Right ventricle myocardium superior (tissue), 1 donor: ENCODE measurements at regions not wholly inside any gene's neighbourhood (a gene's known extent, or its start where the extent isn't known, plus 50 kb on each side); places are given as distances from the start of the nearest gene placed in this dataset.
A peak's percentile ranks its signal among the peaks of the same experiment; 100 is the strongest.
"Not testable (repeated sequence)": the region's sequence is repeated elsewhere in the genome, so short reads cannot be mapped to it uniquely, and the experiment has no call there.

Experiments used
- ATAC-seq: fragments of 200-7000 bp; cut with Tn5 transposase; one replicate; pipeline ENCODE4 v1.9.1; 2020; ENCODE audit warnings: mild to moderate bottlenecking; ENCODE audit not compliant: poor library complexity
- DNase-seq: peaks from one replicate; pipeline ENCODE4 v3.0.0-alpha.2; 2020
- intact Hi-C: fragments of 100-400 bp; cut with DNase I; formaldehyde crosslinking; loops from one replicate; pipeline ENCODE4 v1.11.2; 2022
- donor health status: DM: no; HTN: yes; CAD: no; lungs with severe emphysema.

GRCh38 chr5:62780230-62780629 lies 201.6 kb downstream of the LRRC70 start:
- no peak for ATAC-seq
- no peak for DNase-seq
- intact Hi-C loops = loop anchor here (5.0 kb wide), 1 partner anchor 333 kb away; no protein-coding TSS in a partner anchor

DNA sequence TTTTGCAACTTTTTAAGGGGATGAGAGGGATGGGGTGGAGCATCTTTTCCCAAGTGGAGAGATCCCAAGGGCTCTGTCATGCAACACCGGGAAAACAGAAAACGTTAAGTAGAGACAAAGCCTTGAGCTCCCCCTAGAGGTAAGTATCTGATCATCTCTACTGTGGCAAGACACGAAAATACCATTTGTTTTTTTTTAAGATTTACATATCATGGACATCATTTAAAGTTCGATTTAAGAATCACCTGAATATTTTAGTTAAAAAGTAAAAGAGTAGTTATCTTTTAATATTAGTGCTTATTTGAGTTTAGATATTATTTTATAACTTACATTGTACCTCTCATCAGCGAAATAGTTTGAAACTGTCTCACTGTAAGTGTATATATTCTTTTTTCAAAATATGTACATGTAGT lies 200.4 kb downstream of the LRRC70 start:
- intact Hi-C loops = no loop called here
- peak; percentile 90 for ATAC-seq

GRCh38 chr5:62778316-62779009 lies 199.8 kb downstream of the LRRC70 start:
- intact Hi-C loops = no loop called here
- DNase-seq (no peak), ATAC-seq (peak; percentile 63)

More for the DNA sequence above, 200.4 kb downstream of the LRRC70 start:
- no peak for DNase-seq

- intact Hi-C loops, DNase-seq, ATAC-seq: not testable (repeated sequence)
Observed at GRCh38 chr5:62777081-62777480, 198.5 kb downstream of the LRRC70 start.

GRCh38 chr5:62776592-62776991 lies 198.0 kb downstream of the LRRC70 start:
- intact Hi-C loops, ATAC-seq, DNase-seq: not testable (repeated sequence)

DNA sequence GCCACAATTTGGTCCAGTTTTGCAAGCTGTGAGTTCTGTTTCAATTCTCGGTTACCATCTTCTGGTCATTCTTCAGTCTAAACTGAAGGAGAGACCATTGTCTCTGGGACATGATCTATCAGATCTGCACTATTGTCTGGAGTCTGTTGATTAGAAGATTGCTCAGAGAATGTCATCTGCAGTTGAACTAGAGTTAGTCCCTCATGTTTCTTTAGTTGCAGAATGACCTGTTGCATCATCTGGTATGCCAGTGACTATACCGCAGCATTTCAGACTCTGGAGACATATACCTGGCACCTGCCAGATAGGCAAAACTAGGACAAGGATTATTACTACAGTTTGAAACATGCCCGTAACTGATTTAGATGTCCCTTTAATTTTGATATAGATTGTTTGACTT lies 194.8 kb downstream of the LRRC70 start:
- DNase-seq (no peak), ATAC-seq (no peak)
- intact Hi-C loops = no loop called here

DNA sequence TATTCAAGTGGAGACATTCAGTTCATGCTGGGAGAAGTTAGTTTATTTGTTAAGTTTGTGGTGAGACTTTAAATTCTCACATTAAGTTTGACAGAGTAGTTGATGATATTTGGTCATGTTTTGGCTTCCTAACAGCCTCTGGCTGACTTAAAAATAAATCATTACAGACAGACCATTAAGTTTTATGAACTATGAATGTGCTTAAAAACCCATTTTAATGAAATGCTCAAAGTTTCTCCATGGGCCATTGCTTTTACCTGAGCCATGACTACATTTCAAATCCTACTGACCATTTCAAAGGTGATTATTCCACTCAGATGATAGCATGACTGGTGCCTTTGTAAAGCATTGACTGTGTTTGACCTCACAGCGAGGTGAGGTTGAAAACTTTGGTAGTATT lies 192.7 kb downstream of the LRRC70 start:
- ATAC-seq = no peak
- no peak for DNase-seq
- intact Hi-C loops = no loop called here

DNA sequence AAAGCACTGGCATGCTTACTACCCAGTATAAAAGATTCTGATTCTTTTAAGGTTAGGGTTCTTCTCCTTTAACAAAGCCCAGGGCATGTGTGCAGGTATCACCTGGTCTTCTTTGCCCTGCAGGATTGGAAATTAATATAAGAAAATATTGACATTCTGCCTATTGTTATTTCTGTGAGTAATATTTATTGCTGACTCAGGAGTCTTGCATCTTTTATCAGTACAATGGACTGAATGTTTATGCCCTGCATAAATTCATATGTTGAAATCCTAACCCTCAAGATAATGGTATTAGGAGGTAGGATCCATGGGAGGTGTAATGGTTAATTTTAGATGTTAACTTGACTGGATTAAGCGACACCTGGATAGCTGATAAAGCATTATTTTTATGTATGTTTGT lies 189.0 kb downstream of the LRRC70 start:
- ATAC-seq = no peak
- DNase-seq = no peak
- intact Hi-C loops = no loop called here

- ATAC-seq = no peak
- no peak for DNase-seq
Observed at GRCh38 chr5:62767077-62767476, 188.5 kb downstream of the LRRC70 start.

GRCh38 chr5:62762503-62762902 lies 183.9 kb downstream of the LRRC70 start:
- ATAC-seq = no peak
- no peak for DNase-seq
- intact Hi-C loops = no loop called here

More at GRCh38 chr5:62767077-62767476, 188.5 kb downstream of the LRRC70 start:
- intact Hi-C loops = no loop called here

GRCh38 chr5:62757686-62758085 lies 179.1 kb downstream of the LRRC70 start:
- intact Hi-C loops = not testable (repeated sequence)

DNA sequence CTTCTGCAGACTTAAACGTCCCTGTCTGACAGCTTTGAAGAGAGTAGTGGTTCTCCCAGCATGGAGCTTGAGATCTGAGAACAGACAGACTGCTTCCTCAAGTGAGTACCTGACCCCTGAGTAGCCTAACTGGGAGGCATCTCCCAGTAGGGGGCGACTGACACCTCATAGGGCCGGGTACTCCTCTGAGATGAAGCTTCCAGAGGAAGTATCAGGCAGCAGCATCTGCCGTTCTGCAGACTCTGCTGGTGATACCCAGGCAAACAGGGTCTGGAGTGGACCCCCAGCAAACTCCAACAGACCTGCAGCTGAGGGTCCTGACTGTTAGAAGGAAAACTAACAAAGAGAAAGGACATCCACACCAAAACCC lies 174.4 kb downstream of the LRRC70 start:
- DNase-seq, ATAC-seq, intact Hi-C loops: not testable (repeated sequence)

More at GRCh38 chr5:62757686-62758085, 179.1 kb downstream of the LRRC70 start:
- not testable (repeated sequence) for ATAC-seq, DNase-seq

DNA sequence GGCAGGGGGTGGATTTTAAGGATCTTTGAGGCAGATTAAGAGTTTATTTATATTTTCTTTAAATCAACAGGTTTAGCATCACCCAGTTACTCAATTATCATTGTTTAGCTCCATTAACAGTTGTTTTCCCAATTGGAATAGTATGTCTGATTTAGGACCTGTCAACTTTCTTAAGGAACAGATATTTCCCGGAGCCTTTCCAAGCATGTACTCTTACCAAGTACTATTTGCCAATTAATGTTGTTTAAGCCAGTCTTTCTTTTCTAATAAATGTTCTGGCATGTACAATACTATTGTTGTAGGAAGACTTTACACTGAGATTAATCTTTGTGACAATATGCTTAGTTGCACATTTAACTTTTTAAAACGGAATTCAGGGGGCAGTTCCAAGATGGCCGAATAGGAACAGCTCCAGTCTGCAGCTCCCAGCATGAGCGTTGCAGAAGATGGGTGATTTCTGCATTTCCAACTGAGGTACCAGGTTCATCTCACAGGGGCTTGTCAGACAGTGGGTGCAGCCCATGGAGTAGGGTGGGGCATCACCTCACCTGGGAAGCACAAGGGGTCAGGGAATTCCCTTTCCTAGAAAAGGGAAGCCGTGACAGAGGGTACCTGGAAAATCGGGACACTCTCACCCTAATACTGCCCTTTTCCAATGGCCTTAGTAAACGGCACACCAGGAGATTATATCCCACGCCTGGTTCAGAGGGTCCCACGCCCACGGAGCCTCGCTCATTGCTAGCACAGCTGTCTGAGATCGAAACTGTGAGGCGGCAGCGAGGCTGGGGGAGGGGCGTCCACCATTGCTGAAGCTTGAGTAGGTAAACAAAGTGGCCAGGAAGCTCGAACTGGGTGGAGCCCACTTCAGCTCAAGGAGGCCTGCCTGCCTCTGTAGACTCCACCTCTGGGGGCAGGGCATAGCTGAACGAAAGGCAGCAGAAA lies 173.7 kb downstream of the LRRC70 start:
- DNase-seq, intact Hi-C loops, ATAC-seq: not testable (repeated sequence)

- DNase-seq (no peak), ATAC-seq (no peak)
- intact Hi-C loops = no loop called here
Observed at GRCh38 chr5:62742207-62742606, 163.6 kb downstream of the LRRC70 start.

DNA sequence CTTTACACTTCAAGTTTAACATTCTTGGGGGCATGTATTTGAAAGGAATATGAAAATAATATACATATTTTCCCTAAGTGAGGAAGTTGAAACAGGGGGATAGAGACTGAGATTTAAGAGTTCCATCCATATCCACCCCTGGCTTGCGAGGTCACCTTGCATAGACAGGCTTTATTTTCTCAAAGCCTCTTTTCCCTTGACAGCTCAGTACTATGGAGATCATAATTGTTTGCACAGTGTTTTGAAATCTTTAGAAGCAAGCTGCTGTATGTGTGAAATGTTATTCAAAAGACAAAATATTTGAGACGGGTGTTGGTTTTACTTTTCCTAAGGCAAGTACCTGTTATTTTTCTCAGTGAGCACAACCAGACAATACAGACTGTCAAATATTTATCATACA lies 163.1 kb downstream of the LRRC70 start:
- intact Hi-C loops = no loop called here
- ATAC-seq (no peak), DNase-seq (no peak)

DNA sequence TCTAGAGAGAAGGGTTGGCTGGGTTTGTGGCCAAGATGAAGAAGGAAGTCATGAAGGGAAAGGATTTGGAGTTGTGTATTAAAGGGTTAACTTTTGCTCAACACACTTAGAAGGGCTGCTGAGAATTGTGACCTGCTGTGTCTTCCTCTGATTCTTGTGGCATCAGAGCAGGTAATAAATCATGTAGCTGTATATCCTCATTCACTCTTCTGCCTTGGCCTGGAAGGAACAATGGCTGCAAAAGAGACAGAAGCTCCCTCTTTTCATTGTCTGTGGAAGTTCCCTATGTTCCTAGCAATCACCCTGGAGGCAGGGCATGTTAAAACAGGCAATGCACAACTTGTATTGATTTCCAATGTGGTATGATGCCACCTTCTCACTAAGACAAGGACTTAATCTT lies 159.1 kb downstream of the LRRC70 start:
- ATAC-seq = no peak
- intact Hi-C loops = no loop called here
- no peak for DNase-seq

GRCh38 chr5:62732677-62733121 lies 154.1 kb downstream of the LRRC70 start:
- DNase-seq (no peak), ATAC-seq (peak; percentile 38)
- intact Hi-C loops = no loop called here

- ATAC-seq (no peak), DNase-seq (no peak)
- intact Hi-C loops = no loop called here
Observed at GRCh38 chr5:62731022-62731421, 152.4 kb downstream of the LRRC70 start.

DNA sequence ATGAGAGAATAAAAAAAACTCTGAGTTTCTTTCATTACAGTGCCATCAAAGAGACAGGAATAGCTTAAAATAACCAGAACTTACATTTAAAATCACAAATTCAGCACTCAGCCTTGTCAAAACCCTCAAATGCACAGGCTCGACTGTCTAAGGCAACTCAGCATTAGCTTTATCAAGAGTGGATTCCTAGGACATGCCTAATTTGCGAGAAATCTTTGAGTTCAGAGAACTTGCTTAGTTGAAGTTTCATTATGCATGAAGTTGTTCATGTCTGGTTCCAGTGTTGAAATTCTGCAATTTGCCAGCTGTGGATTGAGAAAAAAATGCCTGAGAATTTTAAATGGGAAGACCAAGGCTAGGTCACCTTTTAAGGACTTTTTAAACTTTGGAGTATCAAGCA lies 151.1 kb downstream of the LRRC70 start:
- no peak for ATAC-seq

GRCh38 chr5:62727861-62728260 lies 149.2 kb downstream of the LRRC70 start:
- intact Hi-C loops = no loop called here
- DNase-seq (no peak), ATAC-seq (no peak)

More for the DNA sequence above, 151.1 kb downstream of the LRRC70 start:
- intact Hi-C loops = no loop called here
- DNase-seq = no peak
